OCI-M1 (cell line): ENCODE measurements at regions not wholly inside any gene's neighbourhood (a gene's known extent, or its start where the extent isn't known, plus 50 kb on each side); places are given as distances from the start of the nearest gene placed in this dataset.
"Not testable (repeated sequence)": the region's sequence is repeated elsewhere in the genome, so short reads cannot be mapped to it uniquely, and the experiment has no call there.

Experiments used
- DNase-seq: peaks from one replicate; lab custom pipeline; 2025; lab: John Stamatoyannopoulos, UW

GRCh38 chr5:117143406-117143805 is 568.8 kb upstream of the SEMA6A start:
- no peak for DNase-seq

DNA sequence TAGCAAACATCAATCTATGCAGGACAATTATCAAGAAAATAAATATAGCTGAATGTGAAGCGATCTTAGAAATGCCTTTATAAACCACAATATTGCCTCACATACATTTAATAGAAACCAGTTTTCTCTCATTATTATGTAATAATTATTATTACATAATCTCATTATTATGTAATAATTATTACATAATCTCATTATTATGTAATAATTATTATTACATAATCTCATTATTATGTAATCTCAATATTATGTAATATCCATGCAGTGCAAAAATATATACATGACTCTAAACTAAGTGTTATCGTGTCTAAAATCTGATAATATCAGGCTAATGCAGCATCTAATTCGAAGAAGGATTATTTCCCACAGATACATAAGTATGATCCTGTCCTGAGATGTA is 563.9 kb upstream of the SEMA6A start:
- DNase-seq = no peak

DNA sequence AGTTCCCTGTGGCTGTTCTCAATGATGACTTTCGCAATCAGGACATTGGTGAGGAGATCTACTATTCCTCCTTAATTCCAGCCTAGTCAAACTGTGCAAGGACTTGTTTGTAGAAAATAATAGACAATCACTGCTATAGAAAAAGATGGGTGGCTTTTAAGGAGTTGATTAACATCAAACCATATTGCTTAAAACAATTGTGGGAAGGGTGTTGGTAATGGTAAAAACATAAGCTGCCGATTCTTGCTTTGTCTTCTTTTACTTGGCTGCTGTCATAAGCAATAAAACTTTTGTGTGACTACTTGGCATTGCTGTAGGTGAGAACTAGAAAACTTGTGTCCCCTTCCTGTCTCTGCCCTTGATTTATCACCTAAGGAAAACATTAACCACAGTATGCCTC is 561.2 kb upstream of the SEMA6A start:
- no peak for DNase-seq

GRCh38 chr5:117133198-117133597 is 558.6 kb upstream of the SEMA6A start:
- no peak for DNase-seq

- DNase-seq = no peak
Measured at GRCh38 chr5:117131876-117132275, 557.3 kb upstream of the SEMA6A start.

GRCh38 chr5:117131048-117131679 is 556.5 kb upstream of the SEMA6A start:
- DNase-seq = no peak

- DNase-seq = no peak
Measured at GRCh38 chr5:117118499-117118898, 543.9 kb upstream of the SEMA6A start.

DNA sequence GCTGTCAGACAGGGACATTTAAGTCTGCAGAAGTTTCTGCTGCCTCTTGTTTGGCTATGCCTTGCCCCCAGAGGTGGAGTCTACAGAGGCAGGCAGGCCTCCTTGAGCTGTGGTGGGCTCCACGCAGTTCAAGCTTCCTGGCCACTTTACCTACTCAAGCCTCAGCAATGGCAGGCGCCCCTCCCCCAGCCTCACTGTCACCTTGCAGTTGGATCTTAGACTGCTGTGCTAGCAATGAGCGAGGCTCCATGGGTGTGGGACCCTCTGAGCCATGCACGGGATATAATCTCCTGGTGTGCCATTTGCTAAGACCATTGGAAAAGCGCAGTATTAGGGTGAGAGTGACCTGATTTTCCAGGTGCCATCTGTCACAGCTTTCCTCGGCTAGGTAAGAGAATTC is 542.7 kb upstream of the SEMA6A start:
- not testable (repeated sequence) for DNase-seq

DNA sequence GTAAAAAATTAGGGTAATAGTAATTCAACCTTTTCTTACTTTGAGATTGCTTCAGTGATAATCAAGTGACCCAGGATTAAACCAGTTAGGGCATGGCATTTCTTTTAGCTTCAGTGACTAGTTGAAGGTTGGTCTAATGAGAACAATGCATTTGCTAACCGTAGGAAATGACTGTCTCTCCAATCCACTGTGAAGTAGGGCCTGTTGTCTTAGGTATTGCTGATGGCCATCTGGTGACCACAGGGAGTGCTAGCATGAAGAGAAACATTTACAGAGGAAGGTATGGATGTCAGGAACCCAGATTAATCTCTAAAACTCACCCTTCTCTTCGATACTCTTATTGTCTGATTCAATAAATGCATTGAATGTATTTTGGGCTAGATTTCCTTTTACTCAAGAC is 535.9 kb upstream of the SEMA6A start:
- DNase-seq = no peak

DNA sequence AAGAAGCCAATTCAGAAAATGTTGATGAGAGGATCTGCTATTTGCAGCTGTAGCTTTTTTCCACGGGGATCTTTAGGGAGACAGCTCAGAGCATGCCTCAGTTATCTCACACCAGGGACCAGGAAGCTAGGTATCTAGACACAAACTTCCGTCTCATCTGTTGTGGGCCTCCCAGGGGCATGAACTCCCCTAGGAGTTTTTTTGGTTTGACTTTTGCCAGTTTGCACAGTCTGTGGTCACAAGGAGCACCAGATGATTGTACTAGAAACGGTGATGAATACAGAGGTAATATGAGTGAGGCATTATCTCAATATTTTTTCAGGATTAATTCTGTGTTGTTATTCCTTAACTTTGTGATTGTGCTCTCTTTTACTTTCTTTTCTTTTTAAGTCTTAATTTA is 533.2 kb upstream of the SEMA6A start:
- DNase-seq = no peak

- no peak for DNase-seq
Measured at GRCh38 chr5:117103703-117104102, 529.1 kb upstream of the SEMA6A start.

GRCh38 chr5:117102591-117102990 is 528.0 kb upstream of the SEMA6A start:
- no peak for DNase-seq

DNA sequence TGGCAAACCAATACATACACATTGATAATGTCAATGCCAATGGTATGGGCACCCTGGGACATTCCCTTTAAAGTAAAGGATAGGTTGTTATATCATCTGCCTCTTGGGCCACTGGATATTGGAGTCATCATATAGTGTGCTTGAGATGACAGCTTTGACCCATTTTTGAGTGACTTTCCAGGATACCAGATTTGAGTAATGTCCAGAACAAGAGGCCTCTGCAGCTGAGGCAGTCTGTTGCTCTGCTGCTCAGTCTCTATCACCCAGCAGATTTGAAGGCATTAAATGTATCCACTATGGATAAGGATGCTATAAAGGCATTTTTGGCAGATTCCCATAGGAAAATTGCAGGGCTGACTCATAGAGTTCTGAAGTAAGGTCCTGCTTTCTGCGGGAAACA is 525.6 kb upstream of the SEMA6A start:
- DNase-seq = no peak

GRCh38 chr5:117098094-117098493 is 523.5 kb upstream of the SEMA6A start:
- no peak for DNase-seq

- DNase-seq = no peak
Measured at GRCh38 chr5:117095346-117096332, 521.0 kb upstream of the SEMA6A start.

GRCh38 chr5:117094114-117094815 is 519.6 kb upstream of the SEMA6A start:
- no peak for DNase-seq

DNA sequence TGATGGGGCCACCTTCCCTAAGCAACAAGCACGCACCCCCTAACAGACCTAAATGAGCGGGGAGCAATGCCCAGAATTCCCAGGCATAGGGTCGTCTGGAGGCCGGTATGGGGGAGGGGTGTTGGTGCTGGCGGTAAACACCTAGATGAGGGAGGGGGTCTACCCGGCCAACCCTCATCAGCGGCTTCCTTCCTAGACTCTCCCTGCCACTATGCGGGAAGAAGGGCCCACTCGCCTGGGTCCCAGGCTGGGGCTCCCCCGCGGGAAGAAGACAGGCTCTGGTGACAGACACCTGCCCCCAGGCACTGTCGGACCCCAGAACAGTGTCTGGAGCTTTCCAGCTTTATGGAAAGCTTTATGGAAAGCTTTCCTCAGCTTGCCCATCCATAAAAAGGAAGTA is 519.0 kb upstream of the SEMA6A start:
- no peak for DNase-seq

GRCh38 chr5:117089001-117089400 is 514.4 kb upstream of the SEMA6A start:
- no peak for DNase-seq

GRCh38 chr5:117088176-117088575 is 513.6 kb upstream of the SEMA6A start:
- DNase-seq = no peak

DNA sequence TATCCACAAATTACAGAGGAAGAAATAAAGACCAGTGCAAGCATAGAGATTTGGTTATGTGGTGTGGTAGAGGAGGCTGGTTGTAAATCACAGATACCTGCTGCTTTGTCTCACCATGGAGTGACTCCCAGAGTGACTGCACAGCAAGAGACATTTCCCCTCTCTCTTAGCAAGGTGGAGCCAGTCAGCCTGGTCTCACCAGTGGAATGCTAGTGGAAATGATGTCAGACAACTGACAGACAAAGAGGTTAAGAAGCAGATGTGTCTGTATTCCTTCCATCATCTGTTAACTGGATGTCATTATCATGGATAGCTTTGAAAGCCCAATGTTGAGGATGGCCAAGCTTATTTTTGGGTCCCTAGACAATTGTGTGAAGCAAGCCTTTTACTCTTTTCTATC is 509.4 kb upstream of the SEMA6A start:
- no peak for DNase-seq

DNA sequence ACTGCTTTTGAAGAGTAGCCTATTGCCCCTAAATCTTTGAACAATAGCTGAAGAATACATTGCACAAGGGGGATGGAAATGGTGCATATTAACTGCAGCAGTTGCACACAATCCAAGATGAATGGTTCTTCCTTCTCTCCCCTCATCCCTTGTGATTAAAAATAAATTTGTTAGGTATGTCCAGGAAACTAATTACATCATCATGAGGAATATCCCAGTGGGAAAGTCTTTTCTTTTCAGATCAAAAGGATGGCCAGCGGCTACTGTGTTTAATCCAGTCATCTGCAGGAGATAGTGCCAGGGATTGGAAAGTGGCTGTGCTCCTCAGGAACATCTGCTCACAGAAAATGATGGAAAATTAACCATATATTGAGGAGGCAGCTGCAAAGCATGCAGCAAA is 508.4 kb upstream of the SEMA6A start:
- no peak for DNase-seq

DNA sequence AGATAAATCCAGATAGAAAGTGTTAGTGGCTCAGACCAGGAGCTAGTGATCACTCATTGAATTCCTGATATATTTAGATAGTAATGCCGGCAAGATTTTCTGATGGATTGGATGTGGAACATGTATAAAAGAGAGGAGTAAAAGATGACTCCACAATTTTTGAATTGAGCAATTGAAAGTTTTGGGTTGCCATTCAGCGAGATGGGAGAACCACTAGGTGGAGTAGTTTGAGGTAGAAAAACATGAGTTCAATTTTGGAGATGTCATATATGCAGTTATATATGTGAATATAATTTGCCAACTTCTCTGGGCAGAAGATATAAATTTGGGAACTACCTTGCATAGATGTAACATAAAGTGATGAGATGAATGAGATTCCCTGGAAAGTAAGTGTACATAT is 502.5 kb upstream of the SEMA6A start:
- DNase-seq = peak; percentile 0

DNA sequence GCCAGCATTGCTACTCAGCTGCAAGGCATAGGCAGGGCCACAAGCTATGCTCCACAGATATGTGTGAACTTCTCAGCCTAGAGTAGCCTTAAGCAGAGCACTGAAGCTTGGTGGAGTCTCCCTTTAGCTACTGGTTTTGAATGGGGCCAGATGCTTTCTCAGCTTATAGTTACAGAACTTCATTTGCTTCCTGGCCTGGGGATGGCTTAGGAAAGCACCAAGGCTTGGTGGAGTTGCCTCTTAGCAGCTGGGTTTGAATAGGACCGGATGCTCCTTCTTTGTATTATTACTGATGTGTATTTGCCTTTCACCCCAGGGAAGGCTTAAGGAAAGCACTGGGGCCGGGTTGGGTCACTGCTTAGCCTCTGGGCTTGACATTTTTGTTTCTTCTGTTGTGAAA is 497.8 kb upstream of the SEMA6A start:
- no peak for DNase-seq
